HG02610 (cell line): ENCODE measurements at regions not wholly inside any gene's neighbourhood (a gene's known extent, or its start where the extent isn't known, plus 50 kb on each side); places are given as distances from the start of the nearest gene placed in this dataset.

Experiments used
- ATAC-seq: cut with Tn5 transposase; IDR thresholded peaks from one replicate; pipeline ENCODE4 v1.9.1; 2021; ENCODE audit warnings: mild to moderate bottlenecking, moderate library complexity; ENCODE audit not compliant: unreplicated experiment

- no peak for ATAC-seq
Observed at GRCh38 chr11:109795234-109795633, 298.0 kb upstream of the ZC3H12C start.

- ATAC-seq = no peak
Observed at GRCh38 chr11:109796253-109796652, 296.9 kb upstream of the ZC3H12C start.

- no peak for ATAC-seq
Observed at GRCh38 chr11:109798521-109798920, 294.7 kb upstream of the ZC3H12C start.

- no peak for ATAC-seq
Observed at GRCh38 chr11:109799604-109800003, 293.6 kb upstream of the ZC3H12C start.

- ATAC-seq = no peak
Observed at GRCh38 chr11:109804911-109805310, 288.3 kb upstream of the ZC3H12C start.

GRCh38 chr11:109806205-109806604 lies 287.0 kb upstream of the ZC3H12C start:
- ATAC-seq = no peak

GRCh38 chr11:109808569-109808968 lies 284.6 kb upstream of the ZC3H12C start:
- ATAC-seq = no peak

GRCh38 chr11:109814824-109815223 lies 278.4 kb upstream of the ZC3H12C start:
- no peak for ATAC-seq

- no peak for ATAC-seq
Observed at GRCh38 chr11:109815500-109816150, 277.6 kb upstream of the ZC3H12C start.

- no peak for ATAC-seq
Observed at GRCh38 chr11:109818290-109818689, 274.9 kb upstream of the ZC3H12C start.

- no peak for ATAC-seq
Observed at GRCh38 chr11:109819410-109819809, 273.8 kb upstream of the ZC3H12C start.

- ATAC-seq = no peak
Observed at GRCh38 chr11:109821511-109821910, 271.7 kb upstream of the ZC3H12C start.

- no peak for ATAC-seq
Observed at GRCh38 chr11:109822436-109823102, 270.6 kb upstream of the ZC3H12C start.

GRCh38 chr11:109828387-109828786 lies 264.8 kb upstream of the ZC3H12C start:
- ATAC-seq = no peak

- ATAC-seq = no peak
Observed at GRCh38 chr11:109838026-109838425, 255.2 kb upstream of the ZC3H12C start.

GRCh38 chr11:109845437-109845836 lies 247.8 kb upstream of the ZC3H12C start:
- ATAC-seq = no peak

GRCh38 chr11:109847621-109848020 lies 245.6 kb upstream of the ZC3H12C start:
- ATAC-seq = no peak

- no peak for ATAC-seq
Observed at GRCh38 chr11:109849051-109849450, 244.1 kb upstream of the ZC3H12C start.

GRCh38 chr11:109849946-109850345 lies 243.2 kb upstream of the ZC3H12C start:
- ATAC-seq = no peak

- no peak for ATAC-seq
Observed at GRCh38 chr11:109851780-109852390, 241.3 kb upstream of the ZC3H12C start.

- no peak for ATAC-seq
Observed at GRCh38 chr11:109853156-109853776, 239.9 kb upstream of the ZC3H12C start.

GRCh38 chr11:109854731-109855130 lies 238.5 kb upstream of the ZC3H12C start:
- ATAC-seq = no peak
